ENCODE measurements at regions not wholly inside any gene's neighbourhood (a gene's known extent, or its start where the extent isn't known, plus 50 kb on each side); places are given as distances from the start of the nearest gene placed in this dataset.

- DNase-seq: no peak
These were observed 334.8 kb downstream of the NSG2 start for GRCh38 chr5:174380311-174380710.

GRCh38 chr5:174381241-174381640 lies 335.7 kb downstream of the NSG2 start:
- no peak for DNase-seq

- no peak for DNase-seq
These were observed 338.0 kb downstream of the NSG2 start for GRCh38 chr5:174383210-174384167.

- no peak for DNase-seq
These were observed 339.0 kb downstream of the NSG2 start for GRCh38 chr5:174384509-174384947.

- no peak for DNase-seq
These were observed 338.1 kb upstream of the MSX2 start for GRCh38 chr5:174386306-174386705.

GRCh38 chr5:174386846-174387245 lies 337.5 kb upstream of the MSX2 start:
- no peak for DNase-seq

GRCh38 chr5:174387448-174387847 lies 336.9 kb upstream of the MSX2 start:
- DNase-seq: no peak

GRCh38 chr5:174392892-174393291 lies 331.5 kb upstream of the MSX2 start:
- DNase-seq: no peak

GRCh38 chr5:174396541-174396940 lies 327.8 kb upstream of the MSX2 start:
- no peak for DNase-seq

GRCh38 chr5:174397206-174397605 lies 327.2 kb upstream of the MSX2 start:
- DNase-seq: no peak

- no peak for DNase-seq
These were observed 326.2 kb upstream of the MSX2 start for GRCh38 chr5:174398171-174398570.

GRCh38 chr5:174399411-174399810 lies 325.0 kb upstream of the MSX2 start:
- DNase-seq: no peak

- no peak for DNase-seq
These were observed 323.9 kb upstream of the MSX2 start for GRCh38 chr5:174400461-174400860.

GRCh38 chr5:174401793-174402192 lies 322.6 kb upstream of the MSX2 start:
- no peak for DNase-seq

- DNase-seq: no peak
These were observed 322.1 kb upstream of the MSX2 start for GRCh38 chr5:174402222-174402812.

- no peak for DNase-seq
These were observed 319.5 kb upstream of the MSX2 start for GRCh38 chr5:174404848-174405247.

- DNase-seq: no peak
These were observed 315.3 kb upstream of the MSX2 start for GRCh38 chr5:174409070-174409469.

- no peak for DNase-seq
These were observed 314.4 kb upstream of the MSX2 start for GRCh38 chr5:174409971-174410370.

GRCh38 chr5:174410716-174411478 lies 313.5 kb upstream of the MSX2 start:
- no peak for DNase-seq

- DNase-seq: no peak
These were observed 312.9 kb upstream of the MSX2 start for GRCh38 chr5:174411479-174411819.

- DNase-seq: no peak
These were observed 312.0 kb upstream of the MSX2 start for GRCh38 chr5:174412374-174412773.

- no peak for DNase-seq
These were observed 311.4 kb upstream of the MSX2 start for GRCh38 chr5:174412941-174413340.

GRCh38 chr5:174413567-174414314 lies 310.6 kb upstream of the MSX2 start:
- no peak for DNase-seq

All from NCI-H510A (cell line).